Vagina (tissue), 2 donors: ENCODE measurements at regions not wholly inside any gene's neighbourhood (a gene's known extent, or its start where the extent isn't known, plus 50 kb on each side); places are given as distances from the start of the nearest gene placed in this dataset.
"Not testable (repeated sequence)": the region's sequence is repeated elsewhere in the genome, so short reads cannot be mapped to it uniquely, and the experiment has no call there.

Experiments
- DNase-seq, 2 donors: peaks; one replicate each; pipeline ENCODE4 v3.0.0-alpha.2; 2017; ENCODE audit errors: extremely low spot score in 2 of 2
- H3K27ac ChIP-seq: fragments of 200-600 bp; sonication (generic); one replicate; pipeline ENCODE4 v1.5.1; 2019
- H3K27me3 ChIP-seq: fragments of 200-600 bp; sonication (generic); one replicate; pipeline ENCODE4 v1.5.1; 2019
- H3K36me3 ChIP-seq, 2 donors: fragments of 200-600 bp; sonication (generic); one replicate each; pipeline ENCODE4 v1.5.1; 2017 to 2019
- H3K4me1 ChIP-seq: fragments of 200-600 bp; sonication (generic); one replicate; pipeline ENCODE4 v1.5.1; 2019
- H3K4me3 ChIP-seq, 2 donors: fragments of 200-600 bp; sonication (generic); 1 replicate in 1 of 2; 2 replicates in 1 of 2; pipeline ENCODE4 v1.5.1; 2016 to 2019
- H3K9me3 ChIP-seq: fragments of 200-600 bp; sonication (generic); one replicate; pipeline ENCODE4 v1.5.1; 2019
- CTCF ChIP-seq, 3 experiments: fragments of 450-650 bp in 2 of 3; fragments of 200-600 bp in 1 of 3; sonication (generic) in 1 of 3; IDR thresholded peaks; one replicate each; pipeline ENCODE4 v1.5.1; 2017 to 2019; ENCODE audit warnings: antibody characterized with exemption in 3 of 3, mild to moderate bottlenecking in 2 of 3, moderate library complexity in 2 of 3
- POLR2A ChIP-seq, 2 donors: fragments of 450-650 bp; IDR thresholded peaks; one replicate each; pipeline ENCODE4 v1.6.1; 2017; ENCODE audit warnings: antibody characterized with exemption in 2 of 2, mild to moderate bottlenecking in 2 of 2, moderate library complexity in 2 of 2
- POLR2AphosphoS5 ChIP-seq, 2 donors: sonication (generic); formaldehyde crosslinking; IDR thresholded peaks; one replicate each; pipeline ENCODE4 v1.9.0; 2017; ENCODE audit warnings: antibody characterized with exemption in 2 of 2, mild to moderate bottlenecking in 2 of 2, low read depth in 1 of 2; ENCODE audit not compliant: insufficient read depth in 1 of 2
- intact Hi-C: fragments of 100-400 bp; cut with DNase I; formaldehyde crosslinking; loops from one replicate; pipeline ENCODE4 v1.15.1; 2023

- no peaks in the 10 kb centered on the region for H3K36me3 ChIP-seq
- no peak for TF ChIP-seq POLR2AphosphoS5 (IDR thresholded peaks at IDR 0.05; ENCODE audit: insufficient read depth in 1 of 2, low read depth in 1 of 2)
- TF ChIP-seq POLR2A (IDR thresholded peaks at IDR 0.05), result no peak
- TF ChIP-seq CTCF (IDR thresholded peaks at IDR 0.05), result no peak
- no peak overlapping the region for H3K4me3 ChIP-seq
- intact Hi-C loops, result no loop called here
- no peak overlapping the region for H3K27ac ChIP-seq
- H3K9me3 ChIP-seq, result no peaks in the 10 kb centered on the region
- no peaks in the 10 kb centered on the region for H3K4me1 ChIP-seq
- no peak for DNase-seq
- no peaks in the 10 kb centered on the region for H3K27me3 ChIP-seq
These were observed 637.1 kb upstream of the CHAC2 start for GRCh38 chr2:53130441-53130943.

GRCh38 chr2:53129851-53130250 is 637.8 kb upstream of the CHAC2 start:
- intact Hi-C loops, result no loop called here
- H3K4me1 ChIP-seq, result no peaks in the 10 kb centered on the region
- TF ChIP-seq CTCF (IDR thresholded peaks at IDR 0.05) (no peak), POLR2A (IDR thresholded peaks at IDR 0.05) (no peak), POLR2AphosphoS5 (IDR thresholded peaks at IDR 0.05; ENCODE audit: insufficient read depth in 1 of 2, low read depth in 1 of 2) (no peak)
- no peaks in the 10 kb centered on the region for H3K27me3 ChIP-seq
- no peak for DNase-seq
- H3K9me3 ChIP-seq, result no peaks in the 10 kb centered on the region
- H3K27ac ChIP-seq, result no peak overlapping the region
- H3K36me3 ChIP-seq, result no peaks in the 10 kb centered on the region
- no peak overlapping the region for H3K4me3 ChIP-seq

GRCh38 chr2:53127061-53127650 is 640.4 kb upstream of the CHAC2 start:
- TF ChIP-seq CTCF (IDR thresholded peaks at IDR 0.05), result no peak
- no peak for TF ChIP-seq POLR2A (IDR thresholded peaks at IDR 0.05)
- no peak for TF ChIP-seq POLR2AphosphoS5 (IDR thresholded peaks at IDR 0.05; ENCODE audit: insufficient read depth in 1 of 2, low read depth in 1 of 2)
- no peaks in the 10 kb centered on the region for H3K27me3 ChIP-seq
- intact Hi-C loops, result no loop called here

GRCh38 chr2:53114991-53115390 is 652.6 kb upstream of the CHAC2 start:
- Histone ChIP-seq H3K27me3 (no peaks in the 10 kb centered on the region), H3K36me3 (no peaks in the 10 kb centered on the region), H3K4me1 (no peaks in the 10 kb centered on the region), H3K27ac (no peak overlapping the region), H3K9me3 (no peaks in the 10 kb centered on the region), H3K4me3 (no peak overlapping the region)
- no peak for TF ChIP-seq CTCF (IDR thresholded peaks at IDR 0.05)
- no peak for DNase-seq
- intact Hi-C loops, result no loop called here

More at GRCh38 chr2:53127061-53127650, 640.4 kb upstream of the CHAC2 start:
- no peak for DNase-seq
- Histone ChIP-seq H3K9me3 (no peaks in the 10 kb centered on the region), H3K36me3 (no peaks in the 10 kb centered on the region), H3K4me3 (no peak overlapping the region), H3K4me1 (no peaks in the 10 kb centered on the region), H3K27ac (no peak overlapping the region)

GRCh38 chr2:53114582-53114981 is 653.0 kb upstream of the CHAC2 start:
- DNase-seq, result no peak
- no peaks in the 10 kb centered on the region for H3K36me3 ChIP-seq
- H3K4me3 ChIP-seq, result no peak overlapping the region
- H3K27me3 ChIP-seq, result no peaks in the 10 kb centered on the region
- no peak overlapping the region for H3K27ac ChIP-seq
- TF ChIP-seq POLR2A (IDR thresholded peaks at IDR 0.05), result no peak
- TF ChIP-seq CTCF (IDR thresholded peaks at IDR 0.05), result no peak
- no peak for TF ChIP-seq POLR2AphosphoS5 (IDR thresholded peaks at IDR 0.05; ENCODE audit: insufficient read depth in 1 of 2, low read depth in 1 of 2)
- H3K4me1 ChIP-seq, result no peaks in the 10 kb centered on the region
- no peaks in the 10 kb centered on the region for H3K9me3 ChIP-seq
- intact Hi-C loops, result no loop called here

- H3K4me1 ChIP-seq, H3K27me3 ChIP-seq, H3K27ac ChIP-seq, H3K36me3 ChIP-seq, H3K4me3 ChIP-seq, H3K9me3 ChIP-seq, DNase-seq, intact Hi-C loops: not testable (repeated sequence)
These were observed 655.2 kb upstream of the CHAC2 start for GRCh38 chr2:53112408-53112807.
